RKO (cell line): ENCODE measurements at regions not wholly inside any gene's neighbourhood (a gene's known extent, or its start where the extent isn't known, plus 50 kb on each side); places are given as distances from the start of the nearest gene placed in this dataset.

Experiments used
- DNase-seq: peaks from one replicate; pipeline ENCODE4 v3.0.0-alpha.2; 2016; ENCODE audit warnings: low spot score

DNA sequence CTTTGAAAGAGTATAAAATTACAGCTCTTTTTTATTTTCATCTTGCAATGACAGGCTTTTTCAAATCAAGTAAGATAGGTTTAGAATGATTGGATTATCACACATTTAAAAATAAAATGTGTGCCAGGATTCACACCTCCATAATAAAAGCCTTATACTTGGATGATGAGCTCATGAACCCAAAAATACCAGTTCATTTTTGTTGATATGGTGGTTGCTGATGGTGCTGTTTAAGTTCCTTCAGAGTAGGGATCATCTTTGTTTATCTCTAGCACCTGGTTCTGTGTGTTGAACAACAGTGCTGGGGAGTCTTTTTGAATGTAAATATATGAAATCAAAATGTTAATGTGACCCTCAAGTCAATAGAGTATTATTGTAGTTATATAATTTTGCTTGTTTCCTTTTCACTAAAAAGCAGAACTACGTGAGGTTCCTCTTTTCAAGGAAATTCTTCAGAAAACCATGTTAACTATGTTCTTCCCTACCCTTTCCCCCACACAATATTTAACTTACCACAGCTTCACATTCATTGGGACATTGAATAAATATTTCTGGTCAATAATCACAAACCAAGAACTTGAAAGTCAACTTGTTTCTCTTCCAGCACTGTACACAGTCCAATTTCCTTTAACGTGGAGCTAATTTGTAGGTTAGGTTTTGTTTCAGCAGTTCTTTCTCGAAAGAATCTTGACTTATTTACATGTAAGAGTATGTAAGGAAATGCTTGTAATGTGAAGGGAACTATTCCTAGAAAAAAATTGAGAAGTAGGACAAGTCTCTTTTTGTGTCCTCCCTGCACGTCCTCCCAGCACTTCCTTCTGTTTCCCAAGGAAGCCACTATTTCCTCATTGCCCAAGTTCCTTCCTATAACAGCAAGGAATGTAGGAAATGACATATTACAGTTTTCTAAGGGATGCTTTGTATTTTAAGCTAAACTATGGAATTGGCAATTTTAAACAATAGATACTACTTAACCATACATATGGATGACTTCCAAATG is 945.9 kb upstream of the CITED2 start:
- no peak for DNase-seq

GRCh38 chr6:140319209-140319608 is 944.8 kb upstream of the CITED2 start:
- DNase-seq = no peak

DNA sequence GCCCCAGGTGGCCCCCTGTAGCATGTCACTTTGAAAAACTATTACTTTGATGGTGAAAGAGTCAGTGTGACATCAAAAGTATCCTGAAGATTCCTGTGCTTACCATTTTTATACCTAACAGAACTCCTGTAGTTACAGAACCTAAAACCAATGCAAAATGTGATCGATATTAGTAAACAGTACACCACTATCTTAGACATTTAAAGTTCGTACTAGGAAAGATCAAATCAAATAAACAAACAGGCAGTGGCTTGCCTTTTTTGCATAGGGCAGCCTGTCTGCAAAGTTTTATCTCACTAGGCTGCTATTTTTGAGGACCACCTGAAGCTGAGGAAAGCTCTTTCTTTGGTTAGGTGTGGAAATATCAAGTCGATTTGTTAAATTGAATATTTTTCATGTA is 944.0 kb upstream of the CITED2 start:
- no peak for DNase-seq

- no peak for DNase-seq
Measured at GRCh38 chr6:140317950-140318349, 943.5 kb upstream of the CITED2 start.

DNA sequence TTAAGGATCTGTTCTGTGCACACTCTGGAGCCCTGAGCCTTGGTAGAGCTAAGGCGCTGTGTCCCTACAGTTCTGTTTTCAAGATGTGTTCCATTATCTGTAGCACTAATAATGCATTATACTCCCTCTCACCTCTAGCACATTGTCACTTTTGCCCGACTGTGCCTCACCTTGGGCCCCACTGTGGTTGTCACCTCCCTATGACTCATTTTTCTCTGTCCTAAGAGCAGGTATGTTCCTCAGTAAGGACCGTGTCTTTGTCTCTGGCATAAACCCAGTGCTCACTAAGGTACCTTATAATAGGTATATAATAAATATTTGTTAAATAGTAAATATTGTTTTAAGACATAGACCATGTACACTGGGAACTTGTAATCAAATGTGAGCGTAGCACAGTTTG is 942.5 kb upstream of the CITED2 start:
- DNase-seq = no peak

- DNase-seq = no peak
Measured at GRCh38 chr6:140314682-140315081, 940.2 kb upstream of the CITED2 start.

DNA sequence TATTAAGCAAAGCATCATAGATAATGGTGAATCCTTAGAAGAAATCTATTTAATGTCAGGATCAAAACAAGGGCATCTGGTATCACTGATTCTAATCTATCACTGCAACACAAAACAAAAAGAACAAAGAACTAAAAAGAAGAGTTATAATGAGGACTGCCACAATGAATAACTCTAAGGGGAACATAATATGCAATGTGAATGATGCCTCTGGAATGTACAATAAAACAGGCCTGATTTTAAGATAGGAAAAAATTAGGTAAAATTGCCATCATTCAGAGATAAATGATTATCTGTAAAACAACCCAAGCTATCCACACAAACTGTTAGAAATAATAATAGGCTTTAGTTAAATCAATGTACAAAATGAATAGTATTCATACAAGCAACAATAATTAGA is 936.7 kb upstream of the CITED2 start:
- DNase-seq = no peak

- DNase-seq = no peak
Measured at GRCh38 chr6:140303218-140303949, 928.9 kb upstream of the CITED2 start.

- DNase-seq = no peak
Measured at GRCh38 chr6:140300331-140300730, 925.9 kb upstream of the CITED2 start.

GRCh38 chr6:140289186-140289585 is 914.7 kb upstream of the CITED2 start:
- DNase-seq = no peak

GRCh38 chr6:140285998-140286690 is 911.7 kb upstream of the CITED2 start:
- no peak for DNase-seq

DNA sequence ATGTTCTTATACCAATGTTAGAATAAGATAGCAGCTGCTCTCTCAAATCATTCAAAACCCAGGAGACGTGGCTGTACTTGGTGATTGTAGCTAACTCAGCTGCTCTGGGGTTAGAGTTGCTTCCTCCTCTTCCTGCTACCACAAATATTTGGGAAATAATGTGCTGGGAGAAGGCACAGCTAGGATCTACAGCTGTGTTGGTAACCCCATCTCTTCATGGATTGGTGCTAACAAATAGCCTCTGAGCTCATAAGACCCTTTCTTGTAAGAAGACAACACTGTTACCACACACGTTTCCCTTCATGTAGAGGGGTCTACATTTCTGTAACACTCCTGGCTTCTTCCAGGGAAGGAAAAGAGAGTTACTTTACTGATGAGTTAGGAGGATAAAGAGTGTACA is 911.0 kb upstream of the CITED2 start:
- no peak for DNase-seq

DNA sequence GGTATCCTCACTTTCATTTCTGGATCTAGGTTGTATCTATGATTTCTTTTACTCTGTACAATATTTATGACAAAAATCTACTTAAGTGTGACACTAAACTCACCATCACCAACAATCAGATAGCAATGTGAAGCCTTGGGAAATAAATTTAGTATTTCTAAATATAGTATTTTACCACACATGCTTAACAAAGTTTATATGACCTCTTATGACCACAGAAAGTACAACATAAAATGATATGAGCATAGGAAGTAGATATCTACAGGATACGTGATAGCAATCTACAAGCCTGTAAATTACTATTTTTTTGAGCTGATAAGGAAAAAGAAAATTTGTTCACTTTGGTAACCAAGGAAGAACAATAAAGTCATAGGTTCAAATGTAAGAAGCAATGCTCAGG is 910.4 kb upstream of the CITED2 start:
- DNase-seq = no peak

DNA sequence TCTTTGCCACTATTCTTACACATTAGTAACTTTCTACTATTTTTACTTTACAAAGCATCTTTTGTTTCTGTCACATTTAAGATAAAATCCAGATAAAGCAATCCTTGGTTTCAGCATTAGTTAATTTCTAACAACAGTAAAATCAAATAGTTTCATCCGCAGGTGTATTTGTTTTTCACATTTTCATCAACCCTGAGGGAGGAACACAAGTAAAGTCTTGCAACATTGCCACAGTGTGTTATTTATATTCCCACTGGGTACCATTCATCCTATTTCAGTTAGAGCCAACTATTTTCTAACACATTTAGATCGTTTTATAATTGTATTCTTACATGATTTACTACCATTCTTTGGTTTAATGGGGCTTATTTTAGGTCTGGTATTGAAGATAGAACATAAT is 908.7 kb upstream of the CITED2 start:
- no peak for DNase-seq

DNA sequence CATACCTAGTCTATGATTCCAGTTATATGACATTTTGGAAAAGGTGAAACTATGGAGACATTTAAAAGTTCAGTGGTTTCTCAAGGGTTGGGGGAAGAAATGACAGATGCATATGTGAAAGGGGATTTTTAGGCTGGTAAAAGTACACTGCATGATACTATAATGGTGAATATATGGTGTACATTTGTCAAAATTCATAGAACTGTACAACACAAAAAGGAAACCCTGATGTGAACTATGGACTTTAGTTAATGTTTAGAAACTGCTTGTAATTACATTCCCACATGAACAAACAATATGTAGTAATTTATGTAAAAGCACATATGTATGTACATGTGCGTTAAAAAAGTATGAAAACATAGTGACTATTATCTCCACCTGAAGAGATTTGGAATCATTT is 907.3 kb upstream of the CITED2 start:
- no peak for DNase-seq

DNA sequence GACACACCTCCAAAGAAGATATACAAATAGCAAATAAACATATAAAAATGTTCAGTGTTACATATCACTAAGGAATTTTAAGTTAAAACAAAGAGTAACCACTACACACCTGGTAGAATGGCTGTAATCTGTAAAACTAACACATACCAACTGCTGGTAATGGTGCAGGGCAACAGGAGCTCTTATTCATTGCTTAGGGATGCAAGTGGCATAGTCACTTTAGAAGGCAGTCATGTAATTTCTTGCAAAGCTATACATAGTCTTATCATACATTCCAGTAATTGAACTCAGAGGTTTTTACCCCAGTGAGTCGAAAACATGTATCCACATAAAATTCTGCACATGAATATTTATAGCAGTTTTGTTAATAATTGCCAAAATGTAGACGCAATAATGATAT is 906.8 kb upstream of the CITED2 start:
- peak; percentile 9 for DNase-seq

GRCh38 chr6:140276719-140277118 is 902.3 kb upstream of the CITED2 start:
- peak; percentile 51 for DNase-seq

GRCh38 chr6:140276133-140276532 is 901.7 kb upstream of the CITED2 start:
- no peak for DNase-seq

DNA sequence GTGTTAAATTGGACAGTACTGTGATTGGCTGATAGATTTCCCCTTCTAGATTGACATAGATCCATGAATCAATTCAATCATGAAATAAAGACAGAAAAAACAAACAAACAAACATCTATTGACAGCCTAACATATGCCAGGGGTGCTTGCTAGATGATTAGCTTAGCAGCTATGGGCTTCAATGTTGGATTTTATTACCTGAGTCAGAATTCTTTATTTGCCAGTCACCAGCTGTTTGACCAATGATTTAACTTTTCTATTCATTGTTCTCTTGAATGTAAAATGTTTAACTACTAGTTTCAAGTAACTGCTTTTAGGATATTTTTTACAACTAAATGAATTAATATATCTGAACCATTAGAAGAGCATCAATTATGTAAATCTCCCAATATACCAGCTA is 901.3 kb upstream of the CITED2 start:
- DNase-seq = no peak

- DNase-seq = no peak
Measured at GRCh38 chr6:140274548-140274947, 900.1 kb upstream of the CITED2 start.

DNA sequence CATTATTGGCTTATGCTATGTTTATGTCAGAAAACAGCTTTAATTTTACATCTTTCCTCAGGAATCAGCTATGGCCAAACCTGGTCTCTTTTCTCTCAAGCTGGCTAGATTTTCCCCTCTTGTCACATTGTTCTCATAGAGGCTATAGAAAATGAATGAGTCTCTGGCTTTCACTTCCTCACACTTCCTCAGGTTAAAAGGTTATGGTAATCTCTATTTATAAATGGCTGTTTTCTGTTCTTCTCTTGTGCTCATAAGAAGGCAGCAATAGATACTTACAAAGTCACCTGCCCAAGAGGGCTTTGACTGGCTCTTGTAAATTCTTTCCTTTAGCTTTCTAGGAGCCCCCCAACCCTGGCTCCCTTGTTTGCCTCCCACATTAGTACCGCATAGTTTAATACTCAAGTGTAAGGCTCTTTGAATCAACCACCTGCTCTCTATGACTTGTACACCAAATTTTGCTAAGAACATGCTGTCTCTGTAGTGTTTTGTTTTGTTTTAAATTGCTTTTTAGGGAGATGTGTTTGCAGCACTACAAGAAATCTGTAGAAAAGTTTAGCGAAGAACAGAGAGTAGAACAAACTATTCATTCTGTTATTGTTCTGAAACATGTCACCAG is 897.4 kb upstream of the CITED2 start:
- DNase-seq = no peak

DNA sequence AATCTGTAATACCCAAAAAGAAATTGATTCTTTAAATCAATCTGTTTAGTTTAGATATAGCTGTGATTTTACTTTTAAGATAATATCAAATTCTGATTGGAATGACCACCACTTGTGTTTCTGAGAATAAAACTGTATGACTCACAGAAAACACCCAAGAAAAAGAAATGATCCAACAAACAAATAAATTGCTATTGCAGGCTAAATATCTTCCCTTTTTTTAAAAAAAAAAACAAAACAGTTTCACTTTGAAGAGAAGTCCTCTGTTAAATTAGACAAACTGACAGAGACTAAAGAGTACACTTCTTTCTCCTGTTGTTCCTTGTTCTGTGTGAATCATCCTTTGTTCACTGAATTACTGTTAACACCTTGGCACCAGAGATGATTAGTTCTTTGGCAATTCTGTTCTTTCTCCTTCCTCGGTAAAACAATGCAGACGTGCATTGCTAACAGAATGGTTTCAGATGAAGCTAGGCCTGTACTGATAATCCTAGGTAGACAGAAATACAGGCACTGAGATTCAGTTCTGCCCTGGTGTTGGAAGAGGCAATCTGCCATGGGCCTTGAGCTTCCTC is 895.2 kb upstream of the CITED2 start:
- DNase-seq = no peak
